ENCODE measurements at regions not wholly inside any gene's neighbourhood (a gene's known extent, or its start where the extent isn't known, plus 50 kb on each side); places are given as distances from the start of the nearest gene placed in this dataset.

- H3K9me3 ChIP-seq (ENCODE audit: control insufficient read depth, insufficient read depth, low read depth, low read length), result no peaks in the 10 kb centered on the region
- CTCF ChIA-PET, result interaction anchor here (0.5 to 1.1 kb wide), 2 partner anchors 12 to 397 kb away, joined by 3 to 4 read pairs; no protein-coding TSS in a partner anchor
- H3K27ac ChIP-seq (ENCODE audit: extremely low read depth, low read depth, low read length), result no peak overlapping the region
- TF ChIP-seq ZBTB7A (tag by site-specific recombination; IDR thresholded peaks at IDR 0.05; ENCODE audit: low read depth), result no peak
- TF ChIP-seq GLIS1 (tag by site-specific recombination; IDR thresholded peaks at IDR 0.05), result no peak
- no peak for TF ChIP-seq REST (tag by site-specific recombination; IDR thresholded peaks at IDR 0.05)
- TF ChIP-seq TRIM28 (IDR thresholded peaks at IDR 0.05; ENCODE audit: borderline replicate concordance, low read length), result no peak
- no peak for TF ChIP-seq ZNF621 (tag by site-specific recombination; IDR thresholded peaks at IDR 0.05)
- no peak for TF ChIP-seq ZNF654 (tag by site-specific recombination; IDR thresholded peaks at IDR 0.05; ENCODE audit: low read depth)
- TF ChIP-seq OVOL3 (tag by site-specific recombination; IDR thresholded peaks at IDR 0.05), result no peak
- no peak for TF ChIP-seq ZNF350 (tag by site-specific recombination; IDR thresholded peaks at IDR 0.05)
- no peak for TF ChIP-seq ELK4 (IDR thresholded peaks at IDR 0.05; ENCODE audit: borderline replicate concordance, low read depth, low read length)
- TF ChIP-seq ZNF544 (tag by site-specific recombination; IDR thresholded peaks at IDR 0.05), result no peak
- TF ChIP-seq GLI4 (tag by site-specific recombination; IDR thresholded peaks at IDR 0.05), result no peak
- no peak for TF ChIP-seq ZNF513 (tag by site-specific recombination; IDR thresholded peaks at IDR 0.05)
- no peak for TF ChIP-seq ZNF610 (tag by site-specific recombination; IDR thresholded peaks at IDR 0.05; ENCODE audit: borderline replicate concordance)
- no peak for TF ChIP-seq PBX3 (CRISPR knock-in tag; IDR thresholded peaks at IDR 0.05)
- TF ChIP-seq ZNF433 (tag by site-specific recombination; IDR thresholded peaks at IDR 0.05; ENCODE audit: low read depth), result no peak
- TF ChIP-seq GFI1B (tag by site-specific recombination; IDR thresholded peaks at IDR 0.05), result no peak
- no peak for TF ChIP-seq ZNF843 (tag by site-specific recombination; IDR thresholded peaks at IDR 0.05)
- no peak for TF ChIP-seq SP2 (tag by site-specific recombination; IDR thresholded peaks at IDR 0.05)
- no peaks in the 10 kb centered on the region for H3K4me1 ChIP-seq (ENCODE audit: control insufficient read depth, insufficient read depth, low read length)
- no peak overlapping the region for H3K4me3 ChIP-seq (ENCODE audit: low read depth, low read length)
- POLR2A ChIA-PET, result no interaction called here
- H3K36me3 ChIP-seq (ENCODE audit: control insufficient read depth in 2 of 2, insufficient read depth in 1 of 2, low read length in 2 of 2), result no peaks in the 10 kb centered on the region
Observed at GRCh38 chr5:69000949-69001348, 92.9 kb upstream of the SLC30A5 start.

GRCh38 chr5:69001627-69002026, 92.2 kb upstream of the SLC30A5 start:
- Histone ChIP-seq H3K27ac (ENCODE audit: extremely low read depth, low read depth, low read length) (no peak overlapping the region), H3K36me3 (ENCODE audit: control insufficient read depth in 2 of 2, insufficient read depth in 1 of 2, low read length in 2 of 2) (no peaks in the 10 kb centered on the region), H3K4me3 (ENCODE audit: low read depth, low read length) (no peak overlapping the region), H3K9me3 (ENCODE audit: control insufficient read depth, insufficient read depth, low read depth, low read length) (no peaks in the 10 kb centered on the region), H3K4me1 (ENCODE audit: control insufficient read depth, insufficient read depth, low read length) (no peaks in the 10 kb centered on the region)
- CTCF ChIA-PET, result interaction anchor here (0.5 to 1.1 kb wide), 3 partner anchors 13 to 398 kb away, joined by 3 to 4 read pairs (median 3); no protein-coding TSS in a partner anchor
- POLR2A ChIA-PET, result no interaction called here
- no peak for TF ChIP-seq ZNF26 (tag by site-specific recombination; IDR thresholded peaks at IDR 0.05)
- TF ChIP-seq ZBTB26 (tag by site-specific recombination; optimal IDR thresholded peaks at IDR 0.05), result no peak
- no peak for TF ChIP-seq ZBTB49 (tag by site-specific recombination; IDR thresholded peaks at IDR 0.05; ENCODE audit: low read depth)
- TF ChIP-seq ZBTB1 (tag by site-specific recombination; IDR thresholded peaks at IDR 0.05), result no peak
